ENCODE measurements at regions not wholly inside any gene's neighbourhood (a gene's known extent, or its start where the extent isn't known, plus 50 kb on each side); places are given as distances from the start of the nearest gene placed in this dataset.

- DNase-seq, result no peak
- H3K36me3 Mint-ChIP-seq, result no peaks in the 10 kb centered on the region
- H3K27me3 Mint-ChIP-seq, result no peaks in the 10 kb centered on the region
- no peak overlapping the region for H3K4me3 Mint-ChIP-seq
- CTCF ChIA-PET, result no interaction called here
- no peak overlapping the region for H3K27ac Mint-ChIP-seq
- H3K4me1 Mint-ChIP-seq, result no peaks in the 10 kb centered on the region
- no peaks in the 10 kb centered on the region for H3K9me3 Mint-ChIP-seq
Observed at GRCh38 chr2:175535631-175536030, 354.1 kb upstream of the ATP5MC3 start.

GRCh38 chr2:175525975-175526374 is 344.5 kb upstream of the ATP5MC3 start:
- CTCF ChIA-PET, result no interaction called here
- DNase-seq, result no peak

GRCh38 chr2:175523001-175523400 is 341.5 kb upstream of the ATP5MC3 start:
- Mint-ChIP-seq H3K27ac (no peak overlapping the region), H3K27me3 (no peaks in the 10 kb centered on the region), H3K4me1 (no peaks in the 10 kb centered on the region), H3K36me3 (no peaks in the 10 kb centered on the region), H3K9me3 (no peaks in the 10 kb centered on the region), H3K4me3 (no peak overlapping the region)
- CTCF ChIA-PET, result no interaction called here
- no peak for DNase-seq

More at GRCh38 chr2:175525975-175526374, 344.5 kb upstream of the ATP5MC3 start:
- Mint-ChIP-seq H3K27ac (no peak overlapping the region), H3K27me3 (no peaks in the 10 kb centered on the region), H3K4me3 (no peak overlapping the region), H3K36me3 (no peaks in the 10 kb centered on the region), H3K4me1 (no peaks in the 10 kb centered on the region), H3K9me3 (no peaks in the 10 kb centered on the region)

- no peak for DNase-seq
- no peaks in the 10 kb centered on the region for H3K4me1 Mint-ChIP-seq
- no peaks in the 10 kb centered on the region for H3K36me3 Mint-ChIP-seq
- H3K4me3 Mint-ChIP-seq, result no peak overlapping the region
- H3K27ac Mint-ChIP-seq, result no peak overlapping the region
- H3K27me3 Mint-ChIP-seq, result no peaks in the 10 kb centered on the region
- no peaks in the 10 kb centered on the region for H3K9me3 Mint-ChIP-seq
- CTCF ChIA-PET, result no interaction called here
Observed at GRCh38 chr2:175518206-175518605, 336.7 kb upstream of the ATP5MC3 start.

GRCh38 chr2:175516555-175516954 is 335.0 kb upstream of the ATP5MC3 start:
- Mint-ChIP-seq H3K4me1 (no peaks in the 10 kb centered on the region), H3K27ac (no peak overlapping the region), H3K9me3 (no peaks in the 10 kb centered on the region), H3K4me3 (no peak overlapping the region), H3K36me3 (no peaks in the 10 kb centered on the region), H3K27me3 (no peaks in the 10 kb centered on the region)
- DNase-seq, result no peak
- CTCF ChIA-PET, result no interaction called here

- H3K27me3 Mint-ChIP-seq, result no peaks in the 10 kb centered on the region
- H3K27ac Mint-ChIP-seq, result no peak overlapping the region
- H3K9me3 Mint-ChIP-seq, result peaks cover 3% of the 10 kb centered on the region
- no peak for DNase-seq
- CTCF ChIA-PET, result no interaction called here
- no peaks in the 10 kb centered on the region for H3K36me3 Mint-ChIP-seq
- H3K4me1 Mint-ChIP-seq, result no peaks in the 10 kb centered on the region
- H3K4me3 Mint-ChIP-seq, result no peak overlapping the region
Observed at GRCh38 chr2:175500255-175500654, 318.7 kb upstream of the ATP5MC3 start.

- no peak overlapping the region for H3K27ac Mint-ChIP-seq
- no peaks in the 10 kb centered on the region for H3K9me3 Mint-ChIP-seq
- no peak overlapping the region for H3K4me3 Mint-ChIP-seq
- DNase-seq, result no peak
- no peaks in the 10 kb centered on the region for H3K4me1 Mint-ChIP-seq
- H3K36me3 Mint-ChIP-seq, result no peaks in the 10 kb centered on the region
- CTCF ChIA-PET, result no interaction called here
- peaks cover 3% of the 10 kb centered on the region for H3K27me3 Mint-ChIP-seq
Observed at GRCh38 chr2:175490360-175490791, 308.9 kb upstream of the ATP5MC3 start.

GRCh38 chr2:175478096-175478768 is 296.7 kb upstream of the ATP5MC3 start:
- Mint-ChIP-seq H3K27ac (no peak overlapping the region), H3K9me3 (no peaks in the 10 kb centered on the region)
- CTCF ChIA-PET, result no interaction called here

GRCh38 chr2:175476948-175477347 is 295.4 kb upstream of the ATP5MC3 start:
- Mint-ChIP-seq H3K9me3 (no peaks in the 10 kb centered on the region), H3K4me1 (no peaks in the 10 kb centered on the region), H3K27me3 (no peaks in the 10 kb centered on the region), H3K27ac (no peak overlapping the region), H3K4me3 (no peak overlapping the region), H3K36me3 (no peaks in the 10 kb centered on the region)
- CTCF ChIA-PET, result no interaction called here
- no peak for DNase-seq

More at GRCh38 chr2:175478096-175478768, 296.7 kb upstream of the ATP5MC3 start:
- DNase-seq, result no peak
- Mint-ChIP-seq H3K27me3 (no peaks in the 10 kb centered on the region), H3K36me3 (no peaks in the 10 kb centered on the region), H3K4me1 (no peaks in the 10 kb centered on the region), H3K4me3 (no peak overlapping the region)

GRCh38 chr2:175476374-175476773 is 294.9 kb upstream of the ATP5MC3 start:
- DNase-seq, result no peak
- H3K9me3 Mint-ChIP-seq, result no peaks in the 10 kb centered on the region
- H3K36me3 Mint-ChIP-seq, result no peaks in the 10 kb centered on the region
- H3K27me3 Mint-ChIP-seq, result no peaks in the 10 kb centered on the region
- no peak overlapping the region for H3K27ac Mint-ChIP-seq
- H3K4me1 Mint-ChIP-seq, result no peaks in the 10 kb centered on the region
- CTCF ChIA-PET, result no interaction called here
- H3K4me3 Mint-ChIP-seq, result no peak overlapping the region

- H3K4me3 Mint-ChIP-seq, result no peak overlapping the region
- H3K9me3 Mint-ChIP-seq, result no peaks in the 10 kb centered on the region
- H3K27me3 Mint-ChIP-seq, result no peaks in the 10 kb centered on the region
- CTCF ChIA-PET, result no interaction called here
- no peak overlapping the region for H3K27ac Mint-ChIP-seq
- H3K4me1 Mint-ChIP-seq, result no peaks in the 10 kb centered on the region
- H3K36me3 Mint-ChIP-seq, result no peaks in the 10 kb centered on the region
- no peak for DNase-seq
Observed at GRCh38 chr2:175475130-175475529, 293.6 kb upstream of the ATP5MC3 start.

GRCh38 chr2:175468431-175469098 is 287.1 kb upstream of the ATP5MC3 start:
- Mint-ChIP-seq H3K27ac (no peak overlapping the region), H3K27me3 (no peaks in the 10 kb centered on the region), H3K9me3 (no peaks in the 10 kb centered on the region), H3K4me3 (no peak overlapping the region), H3K36me3 (no peaks in the 10 kb centered on the region), H3K4me1 (no peaks in the 10 kb centered on the region)
- DNase-seq, result no peak
- CTCF ChIA-PET, result no interaction called here

GRCh38 chr2:175465101-175465500 is 283.6 kb upstream of the ATP5MC3 start:
- no peaks in the 10 kb centered on the region for H3K27me3 Mint-ChIP-seq
- H3K27ac Mint-ChIP-seq, result no peak overlapping the region
- H3K4me3 Mint-ChIP-seq, result no peak overlapping the region
- H3K4me1 Mint-ChIP-seq, result no peaks in the 10 kb centered on the region
- DNase-seq, result no peak
- peaks cover 2% of the 10 kb centered on the region for H3K9me3 Mint-ChIP-seq
- no peaks in the 10 kb centered on the region for H3K36me3 Mint-ChIP-seq
- CTCF ChIA-PET, result no interaction called here

- Mint-ChIP-seq H3K9me3 (peaks cover 7% of the 10 kb centered on the region), H3K27me3 (no peaks in the 10 kb centered on the region), H3K27ac (no peak overlapping the region), H3K4me3 (no peak overlapping the region), H3K4me1 (no peaks in the 10 kb centered on the region), H3K36me3 (no peaks in the 10 kb centered on the region)
- CTCF ChIA-PET, result no interaction called here
- no peak for DNase-seq
Observed at GRCh38 chr2:175464311-175464670, 282.8 kb upstream of the ATP5MC3 start.

GRCh38 chr2:175463589-175464310 is 282.2 kb upstream of the ATP5MC3 start:
- H3K4me3 Mint-ChIP-seq, result no peak overlapping the region
- CTCF ChIA-PET, result no interaction called here
- H3K9me3 Mint-ChIP-seq, result peaks cover 7% of the 10 kb centered on the region

More at GRCh38 chr2:175463589-175464310, 282.2 kb upstream of the ATP5MC3 start:
- Mint-ChIP-seq H3K27ac (no peak overlapping the region), H3K27me3 (no peaks in the 10 kb centered on the region), H3K36me3 (no peaks in the 10 kb centered on the region), H3K4me1 (no peaks in the 10 kb centered on the region)
- DNase-seq, result no peak

Data from activated naive CD4-positive, alpha-beta T cell treated with anti-CD3 and anti-CD28 coated beads, Interleukin-2, amount 10 ng/mL, durations not matched to agents 7 days and 5 days (primary cell).